GM12878 (cell line): ENCODE measurements at regions not wholly inside any gene's neighbourhood (a gene's known extent, or its start where the extent isn't known, plus 50 kb on each side); places are given as distances from the start of the nearest gene placed in this dataset.

Experiments used
- ATAC-seq: fragments of 200-7000 bp; cut with Tn5 transposase; 3 replicates; pipeline ENCODE4 v1.9.1; 2020; ENCODE audit warnings: mild to moderate bottlenecking, moderate library complexity
- BruUV-seq: library from RNA; stranded (reverse); fragments of 400-500 nt; replicated peaks from 2 replicates; lab custom pipeline; 2021; lab: Mats Ljungman, UMichigan
- CTCF ChIA-PET: fragments of 300-600 bp; sonication (Branson Sonifier 250); formaldehyde crosslinking; extraction: SDS; loops from one replicate; lab custom pipeline; 2021; ENCODE audit warnings: inconsistent platforms; lab: Yijun Ruan, JAX
- POLR2A ChIA-PET: fragments of 350-600 bp; formaldehyde crosslinking; extraction: SDS; loops from one replicate; lab custom pipeline; 2021; ENCODE audit warnings: inconsistent platforms; lab: Charles Lee
- RAD21 ChIA-PET: fragments of 300-600 bp; sonication (Branson Sonifier 250); formaldehyde crosslinking; loops from one replicate; lab custom pipeline; 2023; ENCODE audit warnings: antibody characterized with exemption; ENCODE audit not compliant: unreplicated experiment; lab: Charles Lee
- SMC1A ChIA-PET: fragments of 300-600 bp; sonication (Branson Sonifier 250); formaldehyde crosslinking; loops from one replicate; lab custom pipeline; 2023; ENCODE audit not compliant: unreplicated experiment, uncharacterized antibody; lab: Charles Lee
- DNase-seq: peaks from one replicate; pipeline ENCODE4 v3.0.0-alpha.2; 2011; ENCODE audit warnings: low read depth, low spot score
- FAIRE-seq: peaks from 3 replicates; lab custom pipeline; 2011; peaks lifted over from hg19 to GRCh38; lab: Jason Lieb, UNC
- H2AFZ ChIP-seq: 2 replicates; pipeline ENCODE4 v1.6.0; 2011; ENCODE audit warnings: low read depth, low read length, control low read depth; ENCODE audit not compliant: control insufficient read depth
- H3K27ac ChIP-seq: 2 replicates; pipeline ENCODE4 v1.5.1; 2011; ENCODE audit warnings: control low read depth; ENCODE audit not compliant: control insufficient read depth, insufficient read depth
- H3K27me3 ChIP-seq, 2 experiments: replicated peaks in 1 of 2; 2 replicates each; pipeline versions ENCODE4 v1.6.0 to v1.6.1; 2011; ENCODE audit warnings: low read length in 1 of 2; ENCODE audit not compliant: control insufficient read depth in 2 of 2, insufficient read depth in 2 of 2
- H3K36me3 ChIP-seq, 2 experiments: 2 replicates each; pipeline ENCODE4 v1.5.1; 2011; ENCODE audit warnings: low read length in 1 of 2; ENCODE audit not compliant: control insufficient read depth in 2 of 2, insufficient read depth in 2 of 2
- H3K4me1 ChIP-seq: 2 replicates; pipeline ENCODE4 v1.6.1; 2011; ENCODE audit warnings: mild to moderate bottlenecking, low read length, moderate library complexity, mixed read lengths; ENCODE audit not compliant: control insufficient read depth, insufficient read depth
- H3K4me2 ChIP-seq: 2 replicates; pipeline ENCODE4 v1.6.0; 2011; ENCODE audit warnings: control low read depth; ENCODE audit not compliant: control insufficient read depth, insufficient read depth
- H3K4me3 ChIP-seq: fragments of 200-600 bp; sonication (generic); 2 replicates; pipeline ENCODE4 v1.5.1; 2016
- H3K79me2 ChIP-seq: 2 replicates; pipeline ENCODE4 v1.6.0; 2011; ENCODE audit warnings: low read length; ENCODE audit not compliant: control insufficient read depth, insufficient read depth
- H3K9ac ChIP-seq: 2 replicates; pipeline ENCODE4 v1.8.0; 2011; ENCODE audit warnings: low read length, control low read depth, mixed read lengths; ENCODE audit not compliant: control insufficient read depth, insufficient read depth
- H3K9me3 ChIP-seq: replicated peaks from 3 replicates; pipeline ENCODE4 v1.5.1; 2011; ENCODE audit warnings: mild to moderate bottlenecking, low read length; ENCODE audit not compliant: control insufficient read depth, insufficient read depth
- H4K20me1 ChIP-seq: 2 replicates; pipeline ENCODE4 v1.6.0; 2011; ENCODE audit not compliant: control insufficient read depth, insufficient read depth
- ATF7 ChIP-seq: fragments of 450-650 bp; IDR thresholded peaks from 2 replicates; pipeline ENCODE4 v1.6.1; 2016; ENCODE audit warnings: low read depth, mild to moderate bottlenecking
- BACH1 ChIP-seq: fragments of 450-650 bp; IDR thresholded peaks from 2 replicates; pipeline ENCODE4 v1.6.1; 2017; ENCODE audit warnings: mild to moderate bottlenecking, borderline replicate concordance
- GABPA ChIP-seq: IDR thresholded peaks from 2 replicates; pipeline ENCODE4 v1.6.1; 2014; ENCODE audit warnings: antibody characterized with exemption, low read depth, mild to moderate bottlenecking, inconsistent platforms
- IRF4 ChIP-seq: IDR thresholded peaks from 2 replicates; pipeline ENCODE4 v1.6.1; 2011; ENCODE audit warnings: low read depth, low read length
- MAX ChIP-seq: IDR thresholded peaks from 2 replicates; pipeline ENCODE4 v1.6.1; 2012; ENCODE audit warnings: low read depth, low read length, improper control_type of control experiment
- NFYB ChIP-seq: IDR thresholded peaks from 2 replicates; pipeline ENCODE4 v1.6.1; 2011; ENCODE audit warnings: low read depth, mild to moderate bottlenecking, low read length, improper control_type of control experiment, moderate library complexity; ENCODE audit not compliant: insufficient read depth
- SIX5 ChIP-seq: IDR thresholded peaks from 2 replicates; pipeline ENCODE4 v1.6.1; 2011; ENCODE audit warnings: mild to moderate bottlenecking, low read depth, low read length, moderate library complexity; ENCODE audit not compliant: severe bottlenecking
- SREBF2 ChIP-seq: IDR thresholded peaks from 2 replicates; pipeline ENCODE4 v1.6.1; 2012; ENCODE audit warnings: mild to moderate bottlenecking, low read length
- TCF7 ChIP-seq: IDR thresholded peaks from 2 replicates; pipeline ENCODE4 v1.6.1; 2014; ENCODE audit warnings: antibody characterized with exemption, borderline replicate concordance
- ZNF207 ChIP-seq: fragments of 450-650 bp; IDR thresholded peaks from 2 replicates; pipeline ENCODE4 v1.6.1; 2014; ENCODE audit warnings: antibody characterized with exemption, mild to moderate bottlenecking, borderline replicate concordance
- ZNF217 ChIP-seq: fragments of 450-650 bp; IDR thresholded peaks from 2 replicates; pipeline ENCODE4 v1.6.1; 2017; ENCODE audit warnings: antibody characterized with exemption, mild to moderate bottlenecking
- WGBS: methylation state at CpG from one replicate; pipeline ENCODE4 v1.1.6; 2016; ENCODE audit warnings: low lambda C conversion rate; ENCODE audit not compliant: insufficient replicate concordance, insufficient coverage; ENCODE audit errors: missing lambda C conversion rate; 5-methylcytosine and 5-hydroxymethylcytosine counted together
- in situ Hi-C: fragments of 300-500 bp; cut with MboI; formaldehyde crosslinking; loops from 9 replicates; pipeline ENCODE4 v1.14.3; 2018; ENCODE audit warnings: mixed read lengths
- intact Hi-C: fragments of 100-400 bp; cut with micrococcal nuclease; formaldehyde crosslinking; loops from one replicate; pipeline ENCODE4 v1.14.2; 2022; ENCODE audit not compliant: unreplicated experiment
- TF ChIP-seq, protein P1 (sequence below): fragments of 450-650 bp; IDR thresholded peaks from 2 replicates; pipeline ENCODE4 v1.6.1; 2016; ENCODE audit warnings: mild to moderate bottlenecking
- TF ChIP-seq, protein P2 (sequence below): IDR thresholded peaks from 2 replicates; pipeline ENCODE4 v1.6.1; 2012; ENCODE audit warnings: low read length, inconsistent platforms
- TF ChIP-seq, protein P3 (sequence below): fragments of 450-650 bp; IDR thresholded peaks from 2 replicates; pipeline ENCODE4 v1.6.1; 2017; ENCODE audit warnings: low read depth, mild to moderate bottlenecking, moderate library complexity
- TF ChIP-seq, protein P4 (sequence below): IDR thresholded peaks from 2 replicates; pipeline ENCODE4 v1.6.1; 2011; ENCODE audit warnings: low read depth, low read length, improper control_type of control experiment, borderline replicate concordance

DNA sequence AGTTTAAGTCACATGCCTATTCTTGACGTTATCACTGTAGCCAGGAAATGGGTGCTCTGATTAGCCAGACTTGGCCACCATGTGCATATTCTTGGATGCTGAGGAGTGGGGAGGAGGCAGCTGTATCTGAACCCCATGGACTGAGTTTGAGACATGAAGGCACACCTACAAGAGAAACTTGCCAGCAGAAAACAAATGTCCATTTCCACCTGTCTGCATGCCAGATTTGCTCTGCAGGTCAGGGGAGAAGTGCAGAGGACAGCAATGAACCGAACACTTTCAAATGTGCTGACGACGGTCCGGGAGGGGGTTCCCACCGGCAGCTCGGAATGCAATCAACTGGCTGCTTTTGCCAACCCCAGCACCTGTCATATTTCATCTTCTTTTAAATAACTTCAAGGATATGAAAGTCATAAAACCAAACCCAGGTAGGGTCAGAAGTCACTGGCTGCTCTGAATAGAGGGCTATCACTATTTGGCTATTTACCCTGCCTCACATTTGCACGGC lies 287.8 kb upstream of the N4BP1 start:
- DNase-seq (no peak), FAIRE-seq (no peak), ATAC-seq (no peak)
- TF ChIP-seq ZNF207, result no peak
- TF ChIP-seq TCF7, result no peak
- no peak for TF ChIP-seq GABPA
- no peak for TF ChIP-seq IRF4
- no peak for TF ChIP-seq ATF7
- TF ChIP-seq SIX5, result no peak
- TF ChIP-seq ZNF217, result no peak
- TF ChIP-seq BACH1, result no peak
- TF ChIP-seq NFYB, result no peak
- TF ChIP-seq, protein P1, sequence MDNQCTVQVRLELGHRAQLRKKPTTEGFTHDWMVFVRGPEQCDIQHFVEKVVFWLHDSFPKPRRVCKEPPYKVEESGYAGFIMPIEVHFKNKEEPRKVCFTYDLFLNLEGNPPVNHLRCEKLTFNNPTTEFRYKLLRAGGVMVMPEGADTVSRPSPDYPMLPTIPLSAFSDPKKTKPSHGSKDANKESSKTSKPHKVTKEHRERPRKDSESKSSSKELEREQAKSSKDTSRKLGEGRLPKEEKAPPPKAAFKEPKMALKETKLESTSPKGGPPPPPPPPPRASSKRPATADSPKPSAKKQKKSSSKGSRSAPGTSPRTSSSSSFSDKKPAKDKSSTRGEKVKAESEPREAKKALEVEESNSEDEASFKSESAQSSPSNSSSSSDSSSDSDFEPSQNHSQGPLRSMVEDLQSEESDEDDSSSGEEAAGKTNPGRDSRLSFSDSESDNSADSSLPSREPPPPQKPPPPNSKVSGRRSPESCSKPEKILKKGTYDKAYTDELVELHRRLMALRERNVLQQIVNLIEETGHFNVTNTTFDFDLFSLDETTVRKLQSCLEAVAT, result no peak
- TF ChIP-seq, protein P2, sequence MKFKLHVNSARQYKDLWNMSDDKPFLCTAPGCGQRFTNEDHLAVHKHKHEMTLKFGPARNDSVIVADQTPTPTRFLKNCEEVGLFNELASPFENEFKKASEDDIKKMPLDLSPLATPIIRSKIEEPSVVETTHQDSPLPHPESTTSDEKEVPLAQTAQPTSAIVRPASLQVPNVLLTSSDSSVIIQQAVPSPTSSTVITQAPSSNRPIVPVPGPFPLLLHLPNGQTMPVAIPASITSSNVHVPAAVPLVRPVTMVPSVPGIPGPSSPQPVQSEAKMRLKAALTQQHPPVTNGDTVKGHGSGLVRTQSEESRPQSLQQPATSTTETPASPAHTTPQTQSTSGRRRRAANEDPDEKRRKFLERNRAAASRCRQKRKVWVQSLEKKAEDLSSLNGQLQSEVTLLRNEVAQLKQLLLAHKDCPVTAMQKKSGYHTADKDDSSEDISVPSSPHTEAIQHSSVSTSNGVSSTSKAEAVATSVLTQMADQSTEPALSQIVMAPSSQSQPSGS, result no peak
- TF ChIP-seq MAX, result no peak
- TF ChIP-seq, protein P3, sequence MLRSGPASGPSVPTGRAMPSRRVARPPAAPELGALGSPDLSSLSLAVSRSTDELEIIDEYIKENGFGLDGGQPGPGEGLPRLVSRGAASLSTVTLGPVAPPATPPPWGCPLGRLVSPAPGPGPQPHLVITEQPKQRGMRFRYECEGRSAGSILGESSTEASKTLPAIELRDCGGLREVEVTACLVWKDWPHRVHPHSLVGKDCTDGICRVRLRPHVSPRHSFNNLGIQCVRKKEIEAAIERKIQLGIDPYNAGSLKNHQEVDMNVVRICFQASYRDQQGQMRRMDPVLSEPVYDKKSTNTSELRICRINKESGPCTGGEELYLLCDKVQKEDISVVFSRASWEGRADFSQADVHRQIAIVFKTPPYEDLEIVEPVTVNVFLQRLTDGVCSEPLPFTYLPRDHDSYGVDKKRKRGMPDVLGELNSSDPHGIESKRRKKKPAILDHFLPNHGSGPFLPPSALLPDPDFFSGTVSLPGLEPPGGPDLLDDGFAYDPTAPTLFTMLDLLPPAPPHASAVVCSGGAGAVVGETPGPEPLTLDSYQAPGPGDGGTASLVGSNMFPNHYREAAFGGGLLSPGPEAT, result no peak
- TF ChIP-seq, protein P4, sequence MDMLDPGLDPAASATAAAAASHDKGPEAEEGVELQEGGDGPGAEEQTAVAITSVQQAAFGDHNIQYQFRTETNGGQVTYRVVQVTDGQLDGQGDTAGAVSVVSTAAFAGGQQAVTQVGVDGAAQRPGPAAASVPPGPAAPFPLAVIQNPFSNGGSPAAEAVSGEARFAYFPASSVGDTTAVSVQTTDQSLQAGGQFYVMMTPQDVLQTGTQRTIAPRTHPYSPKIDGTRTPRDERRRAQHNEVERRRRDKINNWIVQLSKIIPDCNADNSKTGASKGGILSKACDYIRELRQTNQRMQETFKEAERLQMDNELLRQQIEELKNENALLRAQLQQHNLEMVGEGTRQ, result no peak
- TF ChIP-seq SREBF2, result no peak
- Histone ChIP-seq H3K4me1 (peaks cover 16% of the 10 kb centered on the region), H3K27me3 (no peaks in the 10 kb centered on the region; a peak in 2 of 4 replicates), H3K4me2 (no peak overlapping the region), H2AFZ (no peak overlapping the region), H3K9me3 (no peaks in the 10 kb centered on the region), H3K4me3 (no peak overlapping the region), H3K36me3 (no peaks in the 10 kb centered on the region), H3K9ac (no peak overlapping the region), H4K20me1 (no peaks in the 10 kb centered on the region), H3K27ac (no peak overlapping the region), H3K79me2 (no peaks in the 10 kb centered on the region)
- ChIA-PET SMC1A (no interaction called here), POLR2A (no interaction called here), RAD21 (interaction anchor here (0.6 kb wide), 1 partner anchor 14 kb away, joined by 3 read pairs; no protein-coding TSS in a partner anchor), CTCF (no interaction called here)
- 45% methylated on average over 8 of the region's 8 CpGs for WGBS
- intact Hi-C loops, result no loop called here
- no TSS peak for BruUV-seq
- in situ Hi-C loops, result no loop called here
